GM18907 (cell line): ENCODE measurements at regions not wholly inside any gene's neighbourhood (a gene's known extent, or its start where the extent isn't known, plus 50 kb on each side); places are given as distances from the start of the nearest gene placed in this dataset.
A peak's percentile ranks its signal among the peaks of the same experiment; 100 is the strongest.

Source experiments
- ATAC-seq: cut with Tn5 transposase; IDR thresholded peaks from one replicate; pipeline ENCODE4 v1.9.1; 2021; ENCODE audit warnings: mild to moderate bottlenecking, moderate library complexity; ENCODE audit not compliant: unreplicated experiment

DNA sequence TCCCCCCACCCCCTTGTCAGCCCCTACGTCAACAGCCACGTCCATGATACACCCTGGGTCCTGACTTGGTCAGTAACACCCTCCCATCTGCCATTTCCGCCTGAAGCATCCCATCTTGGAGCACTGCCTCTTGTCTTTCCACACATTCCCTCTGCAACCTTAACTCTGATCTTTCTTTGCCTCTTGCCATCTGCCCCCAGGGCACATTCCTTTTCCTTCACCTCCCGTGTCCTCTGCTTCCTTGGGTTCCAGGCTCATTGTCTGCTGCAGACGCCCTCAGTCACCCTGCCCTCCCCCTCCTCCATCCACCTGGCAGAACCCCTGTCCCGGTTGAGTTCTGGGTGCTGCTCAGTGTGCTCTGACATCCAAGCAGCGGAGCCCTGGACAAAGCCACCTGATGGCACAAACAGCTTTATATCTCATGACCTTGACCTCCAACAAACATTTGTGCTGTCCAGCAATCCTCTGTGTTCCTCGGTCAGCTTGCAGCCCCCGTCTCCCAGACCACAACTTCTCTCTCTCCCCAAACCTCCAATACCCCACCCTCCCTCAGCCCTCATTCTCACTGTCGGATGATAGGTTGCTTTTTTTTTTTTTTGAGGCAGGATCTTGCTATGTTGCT, 97.7 kb upstream of the IER5L start:
- no peak for ATAC-seq

DNA sequence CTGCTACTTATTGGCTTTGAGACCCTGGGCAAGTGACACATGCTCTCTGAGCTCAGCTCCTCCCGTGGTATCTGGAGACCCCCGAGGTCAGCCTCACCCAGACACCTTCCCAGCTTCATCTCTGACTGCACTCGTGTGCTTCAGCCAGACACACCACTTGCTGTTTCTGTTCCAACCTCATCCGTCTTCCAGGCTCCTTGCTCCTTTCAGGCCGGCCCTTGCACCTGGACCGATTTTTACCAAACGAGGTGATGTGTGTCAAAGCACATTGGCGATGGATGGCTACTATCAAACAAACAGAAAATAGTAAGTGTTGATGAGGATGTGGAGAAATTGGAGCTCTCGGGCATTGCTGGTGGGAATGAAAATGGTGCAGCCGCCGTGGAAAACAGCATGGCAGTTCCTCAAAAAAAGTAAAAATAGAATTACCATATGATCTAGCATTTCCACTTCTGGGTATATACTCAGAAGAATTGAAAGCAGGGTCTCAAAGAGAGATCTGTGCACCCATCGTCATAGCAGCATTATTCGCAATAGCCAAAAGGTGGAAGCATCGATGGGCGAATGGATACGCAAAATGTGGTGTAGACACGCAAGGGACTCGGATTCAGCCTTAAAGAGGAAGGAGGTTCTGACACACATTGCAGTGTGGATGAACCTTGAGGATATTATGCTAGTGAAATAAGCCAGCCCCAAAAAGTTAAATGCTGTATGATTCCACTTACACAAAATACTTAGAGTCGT, 96.1 kb upstream of the IER5L start:
- no peak for ATAC-seq

DNA sequence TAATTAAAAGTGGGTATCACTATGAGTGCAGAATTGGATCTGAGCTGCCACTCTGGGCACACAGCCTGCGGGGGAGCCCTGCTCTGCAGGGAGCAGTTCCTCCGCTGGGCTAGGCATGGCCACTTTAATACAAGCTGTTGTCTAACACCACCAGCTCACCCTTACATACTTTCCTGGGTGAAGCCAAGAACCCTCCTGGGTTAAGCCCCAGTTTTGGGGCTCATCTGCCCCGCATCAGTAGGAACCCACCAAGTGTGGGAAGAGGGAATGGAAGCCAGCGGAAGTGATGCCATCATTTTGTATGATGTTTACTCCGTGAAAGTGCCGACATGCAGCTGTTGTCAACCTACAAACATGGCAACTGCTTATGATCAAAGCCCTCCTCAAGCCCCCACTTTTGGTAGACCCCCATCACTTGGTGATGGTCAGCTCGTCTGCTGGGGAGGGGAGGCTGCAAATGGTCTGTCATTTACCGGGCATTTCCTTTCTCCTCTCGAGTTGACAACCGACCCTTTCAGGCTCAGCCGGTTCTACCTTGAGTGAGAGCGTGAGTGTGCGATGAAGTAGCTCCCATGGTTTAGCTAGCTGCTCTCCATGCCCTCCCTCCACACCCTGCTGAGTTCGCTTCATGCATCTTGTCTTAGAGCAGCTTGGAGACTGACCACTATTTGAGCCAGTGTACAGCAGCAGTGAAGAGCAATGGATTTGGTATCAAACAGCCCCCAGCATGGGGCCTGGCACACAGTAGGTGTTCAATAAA, 95.3 kb upstream of the IER5L start:
- no peak for ATAC-seq

DNA sequence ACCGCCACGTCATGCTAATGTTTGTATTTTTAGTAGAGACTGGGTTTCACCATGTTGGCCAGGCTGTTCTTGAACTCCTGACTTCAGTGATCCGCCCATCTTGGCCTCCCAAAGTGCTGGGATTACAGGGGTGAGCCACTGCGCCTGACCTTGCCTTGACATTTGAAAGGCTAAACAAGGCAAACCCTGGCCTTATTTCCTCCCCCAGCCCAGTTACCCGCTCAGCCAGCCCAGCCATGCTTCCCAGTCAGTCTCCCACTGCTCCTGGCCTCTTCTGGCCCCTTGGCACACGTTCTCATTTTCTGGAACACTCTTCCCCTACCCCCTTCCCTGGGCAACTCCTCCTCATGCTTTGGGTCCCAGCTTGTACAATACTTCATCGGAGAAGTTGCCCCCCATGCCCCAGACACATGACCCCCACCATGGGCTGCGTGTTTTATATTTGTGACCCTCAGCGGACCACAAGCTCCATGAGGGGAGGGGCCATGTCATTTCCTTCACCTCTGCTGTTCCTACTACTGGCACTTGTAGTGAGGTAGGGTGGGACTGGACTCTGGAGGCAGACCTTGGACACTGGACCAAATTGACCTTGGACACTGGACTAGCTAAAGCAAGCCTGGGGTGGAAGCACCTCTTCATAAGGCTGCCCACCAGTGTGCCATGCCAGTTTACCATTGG, 94.4 kb upstream of the IER5L start:
- no peak for ATAC-seq

DNA sequence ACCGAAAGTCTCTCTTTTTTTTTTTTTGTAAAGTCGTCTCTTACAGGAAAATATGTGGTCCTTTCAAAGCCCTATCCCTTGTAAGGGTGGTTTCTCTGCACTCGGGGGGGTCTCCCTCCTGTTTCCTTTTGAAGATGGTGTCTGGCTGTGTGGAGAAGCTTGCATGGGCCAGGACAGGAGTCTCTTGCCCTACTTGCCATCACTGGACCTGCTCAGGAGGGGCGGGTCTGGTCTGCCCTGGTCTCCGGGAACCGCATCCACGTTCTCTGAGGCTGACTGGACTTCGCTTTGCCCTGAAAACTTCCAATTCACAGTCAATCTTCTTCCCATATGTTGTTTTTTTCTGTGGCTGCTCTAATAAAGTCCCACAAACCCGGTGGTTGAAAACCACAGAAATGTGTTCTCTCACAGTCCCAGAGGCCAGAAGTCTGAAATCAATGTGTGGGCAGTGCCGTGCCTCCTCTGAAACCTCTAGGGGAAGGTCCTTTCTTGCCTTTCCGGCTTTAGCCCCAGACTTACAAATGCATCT, 92.9 kb upstream of the IER5L start:
- peak; percentile 56 for ATAC-seq

DNA sequence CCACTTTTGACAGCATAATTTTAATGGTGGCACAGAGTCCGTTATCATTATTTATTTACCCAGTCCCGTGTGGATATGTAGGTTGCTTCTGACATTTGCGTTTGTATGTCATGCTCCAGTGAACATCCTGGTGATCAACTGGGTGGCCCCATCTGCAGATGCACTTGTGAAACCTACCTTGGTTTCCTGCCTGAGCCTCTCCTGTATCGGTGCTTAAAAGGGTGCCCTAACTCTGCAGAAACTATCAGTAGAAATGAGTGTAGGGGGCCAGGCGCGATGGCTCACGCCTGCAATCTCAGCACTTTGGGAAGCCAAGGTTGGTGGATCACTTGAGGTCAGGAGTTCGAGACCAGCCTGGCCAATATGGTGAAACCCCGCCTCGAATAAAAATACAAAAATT, 92.1 kb upstream of the IER5L start:
- peak; percentile 69 for ATAC-seq

DNA sequence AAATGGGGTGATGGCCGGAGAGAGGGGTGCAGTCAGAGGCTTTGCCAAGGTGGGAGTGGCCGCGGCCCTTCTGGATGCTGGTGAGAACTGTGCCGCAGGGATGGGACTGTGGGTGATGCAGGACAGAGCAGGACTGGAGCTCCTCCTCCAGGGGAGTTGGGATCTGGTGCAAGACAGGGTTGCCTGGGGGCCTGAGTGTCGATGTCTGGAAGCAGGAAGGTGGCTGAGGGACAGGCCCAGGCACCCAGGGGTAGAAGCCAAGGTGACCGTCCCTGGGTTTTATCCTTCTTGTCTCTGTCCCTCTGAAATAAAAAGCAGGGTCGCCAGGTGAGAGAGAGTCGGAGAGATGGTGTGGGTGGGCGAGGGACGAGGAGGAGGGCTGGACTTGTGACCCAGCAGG, 89.1 kb upstream of the IER5L start:
- ATAC-seq, result no peak

DNA sequence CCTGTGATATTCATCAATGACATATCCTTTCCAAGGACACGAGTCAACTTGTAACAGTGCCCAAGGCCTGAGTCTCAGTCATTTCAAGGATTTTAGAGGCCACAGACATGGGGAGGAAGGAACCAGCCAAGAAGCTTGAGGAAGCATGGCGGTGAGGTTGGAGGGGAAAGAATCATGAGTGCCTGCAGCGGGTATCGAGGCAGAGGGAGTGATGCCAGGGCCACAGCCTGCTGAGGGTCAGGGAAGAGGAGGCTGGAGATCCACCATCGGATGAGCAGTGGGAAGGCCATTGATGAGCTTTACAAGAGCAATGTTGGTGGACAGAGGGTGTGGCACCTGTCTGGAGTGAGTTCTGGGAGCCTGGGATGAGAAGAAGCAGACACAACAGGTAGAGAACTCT, 88.5 kb upstream of the IER5L start:
- ATAC-seq, result no peak

DNA sequence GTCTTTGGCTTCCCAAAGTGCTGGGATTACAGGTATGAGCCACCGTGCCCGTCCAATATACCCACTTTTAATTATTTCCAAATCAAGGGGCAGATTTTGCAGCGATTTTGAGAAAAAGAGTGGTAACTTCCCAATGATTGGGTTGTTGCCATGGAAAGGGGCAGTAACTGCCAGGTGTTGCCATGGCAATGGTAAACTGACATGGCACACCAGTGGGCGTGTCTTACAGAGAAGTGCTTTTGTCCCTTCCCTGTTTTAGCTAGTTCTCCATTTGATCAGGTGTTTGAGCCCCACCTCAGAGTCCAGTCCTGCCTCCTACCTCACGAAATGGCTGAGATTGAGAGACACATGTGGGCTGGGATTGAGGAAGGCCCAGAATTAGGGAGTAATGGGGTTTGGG, 86.3 kb upstream of the IER5L start:
- no peak for ATAC-seq

DNA sequence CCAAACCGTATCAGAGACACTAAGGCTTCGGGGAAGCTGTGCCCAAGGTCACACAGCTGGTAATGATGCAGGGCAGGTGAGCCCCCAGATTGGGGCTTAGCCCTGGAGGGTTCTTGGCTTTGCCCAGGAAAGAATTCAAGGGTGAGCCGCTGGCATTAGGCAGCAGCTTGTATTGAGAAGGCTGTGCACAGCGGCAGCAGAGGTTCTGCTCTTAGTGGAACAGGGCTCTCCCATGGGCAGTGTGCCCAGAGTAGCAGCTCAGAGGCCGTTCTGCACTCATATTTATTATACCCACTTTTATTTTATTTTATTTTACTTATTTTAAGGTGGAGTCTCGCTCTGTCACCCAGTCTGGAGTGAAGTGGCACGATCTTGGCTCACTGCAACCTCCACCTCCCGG, 85.8 kb upstream of the IER5L start:
- ATAC-seq, result no peak

DNA sequence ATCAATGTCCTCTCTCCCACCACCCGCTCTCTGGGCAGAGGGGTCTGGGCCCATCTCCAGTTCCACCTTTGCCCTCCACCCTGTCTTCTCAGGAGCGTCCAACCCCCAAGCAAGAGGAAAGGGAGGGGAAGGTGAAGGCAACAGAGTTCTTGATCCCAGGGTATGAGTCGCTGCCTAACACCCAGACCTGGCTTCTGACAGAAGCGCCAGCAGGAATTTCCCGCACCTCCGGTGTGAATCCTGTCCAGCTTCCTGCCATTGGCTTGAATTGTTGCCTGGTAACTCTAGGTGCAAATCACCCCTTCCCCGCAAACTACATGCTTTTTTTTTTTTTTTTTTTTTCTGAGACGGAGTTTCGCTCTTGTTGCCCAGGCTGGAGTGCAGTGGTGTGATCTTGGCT, 84.2 kb upstream of the IER5L start:
- no peak for ATAC-seq

DNA sequence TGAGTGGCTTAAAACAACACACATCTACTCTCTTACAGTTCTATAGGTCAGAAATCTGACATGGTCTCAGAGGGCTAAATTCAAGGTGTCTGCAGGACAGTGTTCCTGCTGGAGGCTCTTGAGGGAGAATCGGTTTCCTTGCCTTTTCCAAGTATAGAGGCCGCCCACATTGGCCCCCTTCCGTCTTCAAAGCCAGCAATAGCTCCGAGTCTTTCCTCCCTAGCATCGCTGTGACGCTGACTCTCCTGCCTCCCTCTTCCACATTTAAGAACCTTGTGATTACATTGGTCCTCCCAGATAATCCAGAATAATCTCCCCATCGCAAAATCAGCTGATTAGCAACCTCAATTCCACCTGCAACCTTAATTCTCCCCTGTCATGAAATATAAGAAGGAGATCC, 81.3 kb upstream of the IER5L start:
- no peak for ATAC-seq

DNA sequence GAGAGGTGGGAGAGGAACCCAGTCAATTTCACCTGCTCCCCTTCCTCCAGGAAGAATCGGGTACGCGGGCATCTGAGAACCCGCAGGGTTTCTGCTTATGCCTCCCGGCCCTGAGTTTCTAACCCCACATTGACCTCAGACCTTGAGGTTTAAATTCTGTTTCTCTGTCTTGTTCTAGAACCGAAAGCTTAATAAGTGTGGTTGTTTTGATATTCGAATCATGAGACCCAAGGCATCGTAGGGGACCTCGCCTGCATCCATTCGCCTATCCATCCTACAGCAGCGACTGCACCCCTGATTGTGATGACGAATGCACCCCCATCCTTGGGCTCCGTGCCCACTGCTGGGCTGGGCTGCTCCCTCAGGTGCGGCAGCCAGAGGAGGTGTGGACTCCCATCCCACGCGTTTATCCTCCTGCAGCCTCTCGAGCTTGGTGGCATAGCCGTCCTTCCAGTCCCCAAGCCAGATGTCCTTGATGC, 80.8 kb upstream of the IER5L start:
- no peak for ATAC-seq

DNA sequence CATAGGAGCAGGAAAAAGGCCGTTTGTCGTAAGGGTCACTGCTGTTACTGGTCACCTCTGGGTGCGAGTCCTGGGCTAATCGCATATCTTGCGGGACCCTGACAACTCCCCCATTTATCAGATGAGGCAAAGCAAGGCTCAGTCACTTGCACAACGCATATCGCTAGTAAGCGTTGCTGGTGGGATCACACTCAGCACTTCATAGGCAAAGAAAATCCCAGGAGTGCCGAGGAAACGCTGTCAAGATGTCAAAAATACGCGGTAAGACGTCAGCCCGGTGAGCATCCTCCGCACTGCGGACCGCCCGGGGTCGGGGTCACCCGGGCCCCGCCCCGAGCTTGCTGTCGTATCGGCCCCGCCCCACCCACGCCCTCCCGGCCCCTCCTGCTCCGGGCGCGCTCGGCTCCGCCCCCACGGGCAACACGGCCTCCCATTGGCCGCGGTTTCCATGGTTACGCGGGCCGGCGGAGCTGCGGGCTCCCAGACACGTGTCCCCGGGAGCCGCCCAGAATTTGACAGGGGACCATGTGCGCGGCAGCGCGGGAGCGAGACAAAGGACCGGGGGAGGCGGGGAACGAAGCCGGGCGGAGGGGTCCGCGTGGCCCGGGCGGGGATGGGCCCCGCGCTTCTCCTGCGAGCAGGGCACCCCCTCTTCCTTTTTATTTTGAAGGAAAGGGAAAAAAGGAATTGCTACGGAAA, 80.2 kb upstream of the IER5L start:
- peak; percentile 57 for ATAC-seq

DNA sequence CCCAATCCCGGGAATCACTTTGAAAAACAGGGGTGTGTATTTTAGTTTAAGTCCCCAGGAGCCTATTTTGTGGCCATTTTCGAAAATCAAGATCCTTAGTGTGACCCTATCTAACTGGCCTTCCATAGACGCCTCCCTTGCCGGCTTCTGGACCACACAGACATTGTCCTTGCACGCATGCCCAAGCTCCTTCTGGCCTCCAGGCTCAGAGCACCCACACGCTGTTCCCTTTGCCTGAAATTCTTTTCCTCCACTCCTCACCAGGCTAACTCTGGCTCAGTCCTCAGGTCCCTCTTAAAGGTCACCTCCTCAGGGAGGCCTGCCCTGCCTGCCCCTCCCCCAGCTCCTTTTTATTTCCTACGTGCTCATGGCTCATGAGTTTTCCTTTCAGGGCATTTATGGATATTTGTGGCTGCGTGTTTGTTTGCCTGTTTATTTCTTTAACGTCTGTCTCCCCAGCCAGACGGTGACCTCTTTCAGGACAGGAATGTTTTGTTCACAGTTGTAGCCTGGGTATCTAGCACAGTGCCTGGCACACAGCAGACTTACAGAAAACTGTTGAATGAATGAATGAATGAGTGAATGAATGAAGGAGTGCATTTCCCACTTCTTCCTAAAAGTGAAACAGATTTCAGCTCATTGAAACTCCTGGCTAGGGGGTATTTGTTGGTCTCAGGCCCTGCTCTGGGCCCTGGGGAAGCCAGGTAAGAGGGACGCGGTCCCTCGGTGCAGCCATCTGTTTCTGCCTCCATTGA, 79.1 kb upstream of the IER5L start:
- no peak for ATAC-seq

DNA sequence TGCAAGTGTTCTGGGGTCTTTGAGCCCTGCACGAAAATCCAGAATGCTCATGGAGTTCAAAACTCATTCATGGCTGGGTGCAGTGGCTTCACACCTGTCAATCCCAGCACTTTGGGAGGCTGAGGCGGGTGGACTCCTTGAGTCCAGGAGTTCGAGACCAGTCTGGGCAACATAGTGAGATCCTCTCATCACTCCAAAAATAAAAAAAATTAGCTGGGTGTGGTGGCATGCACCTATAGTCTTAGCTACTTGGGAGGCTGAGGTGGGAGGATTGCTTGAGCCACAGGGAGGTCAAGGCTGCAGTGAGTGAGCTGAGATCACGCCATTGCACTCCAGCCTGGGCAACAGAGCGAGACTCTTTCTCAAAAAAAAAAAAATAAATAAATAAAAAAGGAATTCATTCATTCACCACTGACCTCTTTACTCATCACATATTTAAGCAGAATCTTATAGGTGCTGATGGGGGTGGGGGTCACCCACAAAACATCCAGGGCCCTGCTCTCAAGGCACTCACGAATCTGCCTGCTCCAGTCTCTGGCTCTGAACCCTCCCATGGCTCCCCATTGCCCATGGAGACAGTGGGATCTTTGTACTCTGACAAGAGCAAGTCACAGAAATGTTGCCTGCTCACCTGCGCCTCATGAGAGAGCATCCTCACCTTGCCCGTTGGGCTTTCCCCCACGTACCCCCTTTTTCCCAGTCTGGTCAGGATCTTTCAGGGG, 76.7 kb upstream of the IER5L start:
- ATAC-seq, result no peak

DNA sequence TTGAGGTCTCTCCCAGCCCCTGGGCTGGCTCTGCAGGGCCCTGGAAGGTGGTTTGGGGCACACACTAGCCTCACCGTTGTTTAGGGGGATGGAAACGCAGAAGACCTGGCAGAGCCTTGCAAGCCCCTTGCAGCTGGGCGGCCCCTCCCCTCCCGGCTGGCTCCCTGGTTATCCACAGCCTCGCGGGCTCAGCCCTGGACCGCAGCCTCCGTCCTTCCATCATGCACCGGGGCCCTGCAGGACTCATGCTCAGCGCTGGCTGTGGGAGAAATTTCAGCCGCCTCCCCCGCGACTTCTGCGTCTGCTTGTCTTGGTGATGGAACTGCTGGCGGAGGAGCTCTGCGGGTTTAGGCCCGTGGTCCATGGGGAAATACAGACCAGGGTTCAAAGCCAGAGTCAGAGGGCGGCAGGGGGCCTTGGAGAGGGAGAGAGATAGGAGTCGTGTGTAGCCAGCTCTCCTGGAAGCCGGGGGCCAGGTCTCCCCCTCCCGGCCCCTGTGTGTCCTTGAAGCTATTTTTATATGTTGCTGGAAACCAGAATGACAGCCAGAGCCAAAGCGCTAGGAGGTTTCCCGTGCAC, 75.8 kb upstream of the IER5L start:
- no peak for ATAC-seq

DNA sequence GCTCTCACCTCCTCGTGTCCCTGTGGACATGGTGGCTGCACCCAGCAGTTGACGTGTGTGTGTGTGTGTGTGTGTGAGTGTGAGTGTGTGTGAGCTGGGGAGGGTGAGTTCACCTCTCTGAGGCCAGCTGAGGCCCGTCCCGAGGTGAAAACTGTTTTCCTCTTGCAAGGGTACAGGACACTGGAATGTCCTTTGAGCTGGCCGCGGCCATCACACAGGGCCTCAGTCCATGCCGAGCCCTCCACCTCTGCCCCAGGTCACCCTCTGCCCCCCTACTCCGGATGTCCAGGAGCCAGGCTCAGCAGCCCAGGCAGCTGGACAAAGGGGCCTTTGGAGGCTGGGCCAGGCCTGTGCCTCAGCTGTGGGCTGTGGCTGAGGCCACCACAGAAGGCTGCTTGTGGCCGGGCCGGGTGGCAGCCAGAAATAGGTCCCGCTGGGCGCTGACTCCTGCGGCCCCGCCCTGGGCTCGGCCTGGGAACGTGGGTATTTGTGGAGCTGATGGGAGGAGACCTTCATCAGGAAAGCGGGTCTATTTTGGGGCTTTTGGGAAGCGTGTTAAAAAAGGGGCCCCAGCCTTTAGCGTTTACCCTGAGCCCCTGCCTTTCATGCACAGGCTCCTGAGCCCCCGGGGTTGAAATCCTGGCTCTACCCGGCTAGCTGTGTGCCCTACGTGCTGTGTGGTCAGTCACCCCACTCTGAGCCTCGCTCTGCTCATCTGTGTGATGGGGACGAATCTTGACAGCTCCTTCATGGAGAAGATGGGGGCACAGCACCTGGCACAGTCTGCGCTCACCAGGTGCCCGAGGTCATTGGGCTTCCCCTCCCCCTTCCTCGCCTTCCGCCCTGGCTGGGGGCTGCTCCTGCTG, 75.1 kb upstream of the IER5L start:
- no peak for ATAC-seq
